Naive thymus-derived CD8-positive, alpha-beta T cell (primary cell): ENCODE measurements at regions not wholly inside any gene's neighbourhood (a gene's known extent, or its start where the extent isn't known, plus 50 kb on each side); places are given as distances from the start of the nearest gene placed in this dataset.

Experiments
- ATAC-seq, 2 donors: fragments of 150-1000 bp; cut with Tn5 transposase in 1 of 2; sonication (Bioruptor Pico), chemical (Tn5 transposase) in 1 of 2; 1 replicate in 1 of 2; 2 replicates in 1 of 2; pipeline ENCODE4 v1.10.0; 2021; ENCODE audit warnings: mild to moderate bottlenecking in 2 of 2, moderate library complexity in 2 of 2
- POLR2A ChIA-PET: fragments of 350-600 bp; sonication (Branson Sonifier 250); formaldehyde crosslinking; loops from one replicate; lab custom pipeline; 2021; ENCODE audit warnings: antibody characterized with exemption; lab: Charles Lee
- DNase-seq, 10 donors: peaks; one replicate each; pipeline versions ENCODE4 v3.0.0 to v3.0.0-alpha.2; 2020 to 2022
- H3K27ac Mint-ChIP-seq, 10 donors: one replicate each; pipeline ENCODE4 v1.8.0; 2020 to 2022; ENCODE audit warnings: mild to moderate bottlenecking in 10 of 10, mixed read lengths in 10 of 10, moderate library complexity in 4 of 10, inconsistent platforms in 1 of 10
- H3K27me3 Mint-ChIP-seq, 5 donors: one replicate each; pipeline ENCODE4 v1.8.0; 2021 to 2022; ENCODE audit warnings: mixed read lengths in 5 of 5
- H3K36me3 Mint-ChIP-seq, 3 donors: one replicate each; pipeline ENCODE4 v1.8.0; 2020 to 2022; ENCODE audit warnings: mixed read lengths in 3 of 3, mild to moderate bottlenecking in 2 of 3, inconsistent platforms in 1 of 3
- H3K4me1 Mint-ChIP-seq, 4 donors: one replicate each; pipeline ENCODE4 v1.8.0; 2021 to 2022; ENCODE audit warnings: mixed read lengths in 4 of 4
- H3K4me3 Mint-ChIP-seq, 10 donors: one replicate each; pipeline ENCODE4 v1.8.0; 2020 to 2022; ENCODE audit warnings: mild to moderate bottlenecking in 10 of 10, mixed read lengths in 10 of 10, moderate library complexity in 6 of 10, inconsistent platforms in 1 of 10
- H3K9me3 Mint-ChIP-seq, 9 donors: one replicate each; pipeline ENCODE4 v1.8.0; 2020 to 2022; ENCODE audit warnings: mixed read lengths in 9 of 9, mild to moderate bottlenecking in 3 of 9, inconsistent platforms in 1 of 9, moderate library complexity in 1 of 9

GRCh38 chr4:111812114-111812513, 333.1 kb upstream of the FAM241A start:
- no peak for DNase-seq
- ATAC-seq: no peak
- Mint-ChIP-seq H3K9me3 (peaks cover 0 to 6% (median 3%) of the 10 kb centered on the region in 9 donors), H3K27me3 (no peaks in the 10 kb centered on the region), H3K27ac (no peak overlapping the region), H3K4me3 (no peak overlapping the region), H3K4me1 (no peaks in the 10 kb centered on the region), H3K36me3 (no peaks in the 10 kb centered on the region)
- POLR2A ChIA-PET: no interaction called here

- no peak for ATAC-seq
- DNase-seq: no peak
- POLR2A ChIA-PET: no interaction called here
- H3K27me3 Mint-ChIP-seq: no peaks in the 10 kb centered on the region
- peaks cover 0 to 8% (median 4%) of the 10 kb centered on the region in 9 donors for H3K9me3 Mint-ChIP-seq
- H3K27ac Mint-ChIP-seq: no peak overlapping the region
- no peaks in the 10 kb centered on the region for H3K36me3 Mint-ChIP-seq
- H3K4me3 Mint-ChIP-seq: no peak overlapping the region
- H3K4me1 Mint-ChIP-seq: no peaks in the 10 kb centered on the region
Measured at GRCh38 chr4:111812760-111813159, 332.5 kb upstream of the FAM241A start.

- Mint-ChIP-seq H3K27ac (no peak overlapping the region), H3K4me3 (no peak overlapping the region)
Measured at GRCh38 chr4:111813555-111814140, 331.6 kb upstream of the FAM241A start.

GRCh38 chr4:111814961-111815360, 330.3 kb upstream of the FAM241A start:
- ATAC-seq: no peak
- Mint-ChIP-seq H3K27me3 (no peaks in the 10 kb centered on the region), H3K36me3 (peaks cover 0 to 1% (median 0%) of the 10 kb centered on the region in 3 donors), H3K9me3 (peaks cover 0 to 11% (median 4%) of the 10 kb centered on the region in 9 donors), H3K27ac (no peak overlapping the region), H3K4me3 (no peak overlapping the region), H3K4me1 (no peaks in the 10 kb centered on the region)
- DNase-seq: no peak
- POLR2A ChIA-PET: no interaction called here

More at GRCh38 chr4:111813555-111814140, 331.6 kb upstream of the FAM241A start:
- DNase-seq (no peak), ATAC-seq (no peak)
- Mint-ChIP-seq H3K9me3 (peaks cover 0 to 12% (median 4%) of the 10 kb centered on the region in 9 donors), H3K36me3 (peaks cover 0 to 1% (median 0%) of the 10 kb centered on the region in 3 donors), H3K4me1 (no peaks in the 10 kb centered on the region), H3K27me3 (no peaks in the 10 kb centered on the region)
- POLR2A ChIA-PET: no interaction called here

- POLR2A ChIA-PET: no interaction called here
- Mint-ChIP-seq H3K9me3 (peaks cover 0 to 20% (median 9%) of the 10 kb centered on the region in 9 donors), H3K4me1 (no peaks in the 10 kb centered on the region), H3K27me3 (no peaks in the 10 kb centered on the region), H3K4me3 (no peak overlapping the region), H3K27ac (no peak overlapping the region), H3K36me3 (peaks cover 0 to 1% (median 0%) of the 10 kb centered on the region in 3 donors)
- DNase-seq: no peak
- no peak for ATAC-seq
Measured at GRCh38 chr4:111821342-111821741, 323.9 kb upstream of the FAM241A start.

- H3K4me1 Mint-ChIP-seq: no peaks in the 10 kb centered on the region
- H3K9me3 Mint-ChIP-seq: peaks cover 0 to 6% (median 0%) of the 10 kb centered on the region in 9 donors
- no peak overlapping the region for H3K27ac Mint-ChIP-seq
- no peaks in the 10 kb centered on the region for H3K36me3 Mint-ChIP-seq
- DNase-seq (no peak), ATAC-seq (no peak)
- no peak overlapping the region for H3K4me3 Mint-ChIP-seq
- peaks cover 0 to 3% (median 0%) of the 10 kb centered on the region in 5 donors for H3K27me3 Mint-ChIP-seq
- POLR2A ChIA-PET: no interaction called here
Measured at GRCh38 chr4:111836601-111837000, 308.7 kb upstream of the FAM241A start.

- Mint-ChIP-seq H3K27me3 (peaks cover 0 to 3% (median 0%) of the 10 kb centered on the region in 5 donors), H3K36me3 (no peaks in the 10 kb centered on the region), H3K27ac (no peak overlapping the region), H3K4me3 (no peak overlapping the region), H3K9me3 (peaks cover 0 to 12% (median 0%) of the 10 kb centered on the region in 9 donors), H3K4me1 (no peaks in the 10 kb centered on the region)
- DNase-seq: no peak
- ATAC-seq: no peak
- POLR2A ChIA-PET: no interaction called here
Measured at GRCh38 chr4:111837761-111838160, 307.5 kb upstream of the FAM241A start.

- no peak overlapping the region for H3K4me3 Mint-ChIP-seq
- H3K27me3 Mint-ChIP-seq: peaks cover 0 to 3% (median 0%) of the 10 kb centered on the region in 5 donors
- no peaks in the 10 kb centered on the region for H3K4me1 Mint-ChIP-seq
- POLR2A ChIA-PET: no interaction called here
- DNase-seq (no peak), ATAC-seq (no peak)
- no peaks in the 10 kb centered on the region for H3K36me3 Mint-ChIP-seq
- no peak overlapping the region for H3K27ac Mint-ChIP-seq
- H3K9me3 Mint-ChIP-seq: peaks cover 0 to 12% (median 0%) of the 10 kb centered on the region in 9 donors
Measured at GRCh38 chr4:111838406-111838930, 306.8 kb upstream of the FAM241A start.

- peaks cover 0 to 3% (median 0%) of the 10 kb centered on the region in 5 donors for H3K27me3 Mint-ChIP-seq
- DNase-seq (no peak), ATAC-seq (no peak)
- H3K9me3 Mint-ChIP-seq: peaks cover 0 to 12% (median 0%) of the 10 kb centered on the region in 9 donors
- H3K36me3 Mint-ChIP-seq: no peaks in the 10 kb centered on the region
- H3K4me1 Mint-ChIP-seq: no peaks in the 10 kb centered on the region
- POLR2A ChIA-PET: no interaction called here
- H3K4me3 Mint-ChIP-seq: no peak overlapping the region
- no peak overlapping the region for H3K27ac Mint-ChIP-seq
Measured at GRCh38 chr4:111839141-111839540, 306.1 kb upstream of the FAM241A start.

GRCh38 chr4:111842336-111842735, 302.9 kb upstream of the FAM241A start:
- peaks cover 0 to 15% (median 2%) of the 10 kb centered on the region in 9 donors for H3K9me3 Mint-ChIP-seq
- no peaks in the 10 kb centered on the region for H3K36me3 Mint-ChIP-seq
- H3K27ac Mint-ChIP-seq: no peak overlapping the region
- H3K4me1 Mint-ChIP-seq: no peaks in the 10 kb centered on the region
- no peak overlapping the region for H3K4me3 Mint-ChIP-seq
- peaks cover 0 to 3% (median 0%) of the 10 kb centered on the region in 5 donors for H3K27me3 Mint-ChIP-seq
- POLR2A ChIA-PET: no interaction called here
- DNase-seq (no peak), ATAC-seq (no peak)

- Mint-ChIP-seq H3K27me3 (no peaks in the 10 kb centered on the region), H3K27ac (no peak overlapping the region), H3K36me3 (no peaks in the 10 kb centered on the region), H3K4me3 (no peak overlapping the region), H3K9me3 (peaks cover 0 to 9% (median 3%) of the 10 kb centered on the region in 9 donors), H3K4me1 (no peaks in the 10 kb centered on the region)
- no peak for ATAC-seq
- POLR2A ChIA-PET: no interaction called here
- DNase-seq: no peak
Measured at GRCh38 chr4:111847296-111848008, 297.8 kb upstream of the FAM241A start.

GRCh38 chr4:111849746-111850284, 295.4 kb upstream of the FAM241A start:
- DNase-seq (no peak), ATAC-seq (no peak)
- Mint-ChIP-seq H3K27me3 (no peaks in the 10 kb centered on the region), H3K27ac (no peak overlapping the region), H3K4me1 (no peaks in the 10 kb centered on the region), H3K36me3 (no peaks in the 10 kb centered on the region), H3K4me3 (no peak overlapping the region), H3K9me3 (peaks cover 0 to 6% (median 3%) of the 10 kb centered on the region in 9 donors)
- POLR2A ChIA-PET: no interaction called here

GRCh38 chr4:111854494-111855087, 290.7 kb upstream of the FAM241A start:
- H3K9me3 Mint-ChIP-seq: peaks cover 0 to 4% (median 0%) of the 10 kb centered on the region in 9 donors
- no peaks in the 10 kb centered on the region for H3K27me3 Mint-ChIP-seq
- H3K4me1 Mint-ChIP-seq: no peaks in the 10 kb centered on the region
- no peaks in the 10 kb centered on the region for H3K36me3 Mint-ChIP-seq
- POLR2A ChIA-PET: no interaction called here
- DNase-seq (no peak), ATAC-seq (no peak)
- H3K4me3 Mint-ChIP-seq: no peak overlapping the region
- no peak overlapping the region for H3K27ac Mint-ChIP-seq
